HepG2 (cell line): ENCODE measurements at regions not wholly inside any gene's neighbourhood (a gene's known extent, or its start where the extent isn't known, plus 50 kb on each side); places are given as distances from the start of the nearest gene placed in this dataset.

Source experiments
- ATAC-seq: fragments of 200-7000 bp; cut with Tn5 transposase; 3 replicates; pipeline ENCODE4 v1.9.1; 2020; ENCODE audit warnings: mild to moderate bottlenecking, moderate library complexity
- BruUV-seq: library from RNA; stranded (reverse); fragments of 400-500 nt; replicated peaks from 2 replicates; lab custom pipeline; 2021; lab: Mats Ljungman, UMichigan
- CTCF ChIA-PET: fragments of 300-600 bp; formaldehyde crosslinking; extraction: SDS; loops from one replicate; lab custom pipeline; 2021; ENCODE audit warnings: low total read pairs, inconsistent platforms, low intra/inter-chr PET ratio; lab: Yijun Ruan, JAX
- POLR2A ChIA-PET: fragments of 350-600 bp; sonication (Branson Sonifier 250); formaldehyde crosslinking; loops from one replicate; lab custom pipeline; 2020; ENCODE audit warnings: antibody characterized with exemption, inconsistent platforms; lab: Yijun Ruan, JAX
- DNase-seq: peaks from one replicate; pipeline ENCODE4 v3.0.0-alpha.2; 2015; ENCODE audit warnings: low spot score
- FAIRE-seq: peaks from 3 replicates; lab custom pipeline; 2011; peaks lifted over from hg19 to GRCh38; lab: Jason Lieb, UNC
- H2AFZ ChIP-seq: one replicate; pipeline ENCODE4 v1.6.1; 2011; ENCODE audit warnings: low read length, inconsistent platforms
- H3K27ac ChIP-seq: fragments of 300-600 bp; 3 replicates; pipeline ENCODE4 v1.8.0; 2011; ENCODE audit warnings: mixed run types, mild to moderate bottlenecking, mixed read lengths, low read length, inconsistent platforms; ENCODE audit not compliant: insufficient read depth; ENCODE audit errors: extremely low read length
- H3K27me3 ChIP-seq, 2 experiments: fragments of 200-600 bp in 1 of 2; 2 replicates in 1 of 2; 3 replicates in 1 of 2; pipeline versions ENCODE4 v1.6.0 to v1.8.0; 2011; ENCODE audit warnings: low read length in 2 of 2, mild to moderate bottlenecking in 2 of 2, moderate library complexity in 2 of 2, inconsistent platforms in 1 of 2; ENCODE audit not compliant: insufficient read depth in 2 of 2, control insufficient read depth in 1 of 2
- H3K36me3 ChIP-seq, 2 experiments: fragments of 200-600 bp in 1 of 2; replicated peaks in 1 of 2; 2 replicates in 1 of 2; 3 replicates in 1 of 2; pipeline versions ENCODE4 v1.5.1 to v1.8.0; 2011; ENCODE audit warnings: low read length in 2 of 2, inconsistent platforms in 1 of 2; ENCODE audit not compliant: insufficient read depth in 2 of 2, control insufficient read depth in 1 of 2
- H3K4me1 ChIP-seq: 2 replicates; pipeline ENCODE4 v1.5.1; 2012; ENCODE audit warnings: low read length, inconsistent platforms; ENCODE audit not compliant: insufficient read depth
- H3K4me2 ChIP-seq: 2 replicates; pipeline ENCODE4 v1.6.0; 2011; ENCODE audit warnings: low read depth, low read length, inconsistent platforms
- H3K4me3 ChIP-seq, 3 experiments: fragments of 200-600 bp in 1 of 3; sonication (generic), shearing (Covaris generic) in 1 of 3; replicated peaks in 1 of 3; 2 replicates each; pipeline ENCODE4 v1.5.1; 2011 to 2016; ENCODE audit warnings: low read length in 3 of 3, inconsistent platforms in 2 of 3, low read depth in 2 of 3, mild to moderate bottlenecking in 2 of 3, control low read depth in 1 of 3, mixed read lengths in 1 of 3; ENCODE audit not compliant: insufficient read depth in 1 of 3
- H3K79me2 ChIP-seq: one replicate; pipeline ENCODE4 v1.6.1; 2011; ENCODE audit warnings: low read length, inconsistent platforms; ENCODE audit not compliant: insufficient read depth
- H3K9ac ChIP-seq: 2 replicates; pipeline ENCODE4 v1.6.0; 2011; ENCODE audit warnings: mild to moderate bottlenecking, low read depth, low read length, inconsistent platforms; ENCODE audit not compliant: insufficient read depth
- H3K9me3 ChIP-seq: 2 replicates; pipeline ENCODE4 v1.5.1; 2012; ENCODE audit warnings: mild to moderate bottlenecking, low read length
- H4K20me1 ChIP-seq: 2 replicates; pipeline ENCODE4 v1.6.0; 2011; ENCODE audit warnings: inconsistent platforms, mild to moderate bottlenecking, low read length, moderate library complexity; ENCODE audit not compliant: insufficient read depth
- ARID4A ChIP-seq: sonication (generic); formaldehyde crosslinking; IDR thresholded peaks from 2 replicates; pipeline ENCODE4 v1.5.0; 2020; ENCODE audit warnings: mild to moderate bottlenecking, missing genetic modification reagents, borderline replicate concordance
- CBX1 ChIP-seq: IDR thresholded peaks from one replicate; pipeline ENCODE4 v1.6.1; 2016; ENCODE audit warnings: antibody characterized with exemption, low read depth
- HMGXB4 ChIP-seq, 2 experiments: sonication (generic) in 1 of 2; formaldehyde crosslinking in 1 of 2; IDR thresholded peaks; 2 replicates each; pipeline versions ENCODE4 v1.4.0 to v1.6.1; 2018 to 2020; ENCODE audit warnings: missing genetic modification reagents in 2 of 2, borderline replicate concordance in 1 of 2, low read depth in 1 of 2, mild to moderate bottlenecking in 1 of 2, missing biosample characterization in 1 of 2
- LCORL ChIP-seq, 2 experiments: fragments of 450-650 bp in 1 of 2; sonication (generic) in 1 of 2; formaldehyde crosslinking in 1 of 2; IDR thresholded peaks; 2 replicates each; pipeline versions ENCODE4 v1.5.0 to v1.6.1; 2017 to 2020; ENCODE audit warnings: antibody characterized with exemption in 1 of 2, missing genetic modification reagents in 1 of 2
- TFE3 ChIP-seq: IDR thresholded peaks from 2 replicates; pipeline ENCODE4 v1.6.1; 2016
- ZNF18 ChIP-seq: sonication (generic); formaldehyde crosslinking; IDR thresholded peaks from 2 replicates; pipeline ENCODE4 v1.8.0; 2022; ENCODE audit warnings: mild to moderate bottlenecking, missing genetic modification reagents; ENCODE audit not compliant: insufficient replicate concordance
- ZNF367 ChIP-seq: sonication (generic); formaldehyde crosslinking; IDR thresholded peaks from 2 replicates; pipeline ENCODE4 v1.4.0; 2020; ENCODE audit warnings: missing genetic modification reagents, borderline replicate concordance
- WGBS: methylation state at CpG from one replicate; pipeline ENCODE4 v1.1.6; 2017; ENCODE audit warnings: low lambda C conversion rate; 5-methylcytosine and 5-hydroxymethylcytosine counted together
- in situ Hi-C: cut with HindIII; loops from 2 replicates; pipeline ENCODE4 v1.10.0; 2017; ENCODE audit warnings: low pct_unique_long_range_greater_than_20kb; ENCODE audit not compliant: extremely low pct_ligation_motif_present
- intact Hi-C: fragments of 100-400 bp; cut with micrococcal nuclease; formaldehyde crosslinking; loops from one replicate; pipeline ENCODE4 v1.10.0; 2022; ENCODE audit not compliant: unreplicated experiment
- TF ChIP-seq, protein P1 (sequence below): sonication (generic); formaldehyde crosslinking; IDR thresholded peaks from 2 replicates; pipeline ENCODE4 v1.5.0; 2020; ENCODE audit warnings: missing genetic modification reagents, mild to moderate bottlenecking, borderline replicate concordance

GRCh38 chr11:91902312-91902711, 322.3 kb upstream of the FAT3 start:
- BruUV-seq: no TSS peak
- H3K4me3 ChIP-seq: no peak overlapping the region
- no peaks in the 10 kb centered on the region for H3K27me3 ChIP-seq
- no peak overlapping the region for H3K9ac ChIP-seq
- ChIA-PET CTCF (no interaction called here), POLR2A (no interaction called here)
- no peaks in the 10 kb centered on the region for H3K4me1 ChIP-seq
- no peak for ATAC-seq
- H2AFZ ChIP-seq: no peak overlapping the region
- H3K27ac ChIP-seq: no peak overlapping the region
- H3K36me3 ChIP-seq: no peaks in the 10 kb centered on the region
- no peaks in the 10 kb centered on the region for H3K79me2 ChIP-seq
- DNase-seq: no peak
- H3K4me2 ChIP-seq: no peak overlapping the region
- in situ Hi-C loops: no loop called here
- TF ChIP-seq ZNF18 (no peak), ZNF367 (no peak), CBX1 (no peak)
- H3K9me3 ChIP-seq: no peaks in the 10 kb centered on the region
- WGBS: 0% methylated on average over 1 of the region's 1 CpG
- FAIRE-seq: no peak
- no peaks in the 10 kb centered on the region for H4K20me1 ChIP-seq
- intact Hi-C loops: no loop called here

GRCh38 chr11:91880660-91881059, 344.0 kb upstream of the FAT3 start:
- ChIA-PET CTCF (no interaction called here), POLR2A (no interaction called here)
- Histone ChIP-seq H3K4me3 (no peak overlapping the region), H3K36me3 (no peaks in the 10 kb centered on the region), H3K4me1 (no peaks in the 10 kb centered on the region), H3K9me3 (no peaks in the 10 kb centered on the region), H3K4me2 (no peak overlapping the region), H3K9ac (no peak overlapping the region), H3K27ac (no peak overlapping the region), H2AFZ (no peak overlapping the region), H3K27me3 (no peaks in the 10 kb centered on the region), H3K79me2 (no peaks in the 10 kb centered on the region), H4K20me1 (no peaks in the 10 kb centered on the region)
- in situ Hi-C loops (no loop called here), intact Hi-C loops (no loop called here)
- 0% methylated on average over 1 of the region's 1 CpG for WGBS
- DNase-seq: no peak
- no peak for ATAC-seq
- no peak for FAIRE-seq
- BruUV-seq: no TSS peak
- no peak for TF ChIP-seq ARID4A (CRISPR knock-in tag)
- TF ChIP-seq HMGXB4 (CRISPR knock-in tag; IDR thresholded peaks at IDR 0.05; ENCODE audit: borderline replicate concordance in 1 of 2, low read depth in 1 of 2): no peak
- TF ChIP-seq, protein P1, sequence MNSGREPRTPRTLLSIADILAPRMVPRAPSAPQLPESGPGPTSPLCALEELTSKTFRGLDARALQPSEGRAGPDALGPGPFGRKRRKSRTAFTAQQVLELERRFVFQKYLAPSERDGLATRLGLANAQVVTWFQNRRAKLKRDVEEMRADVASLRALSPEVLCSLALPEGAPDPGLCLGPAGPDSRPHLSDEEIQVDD (CRISPR knock-in tag): no peak
- TF ChIP-seq TFE3 (CRISPR knock-in tag): no peak
- no peak for TF ChIP-seq LCORL (IDR thresholded peaks at IDR 0.05)
- TF ChIP-seq LCORL (CRISPR knock-in tag; IDR thresholded peaks at IDR 0.05): no peak
